DMS53 treated with DMSO at 0.1 percent for 48 hours (cell line): ENCODE measurements at regions not wholly inside any gene's neighbourhood (a gene's known extent, or its start where the extent isn't known, plus 50 kb on each side); places are given as distances from the start of the nearest gene placed in this dataset.
"Not testable (repeated sequence)": the region's sequence is repeated elsewhere in the genome, so short reads cannot be mapped to it uniquely, and the experiment has no call there.

Experiments
- DNase-seq: peaks from one replicate; lab custom pipeline; 2025; ENCODE audit not compliant: unreplicated experiment; lab: John Stamatoyannopoulos, UW

DNA sequence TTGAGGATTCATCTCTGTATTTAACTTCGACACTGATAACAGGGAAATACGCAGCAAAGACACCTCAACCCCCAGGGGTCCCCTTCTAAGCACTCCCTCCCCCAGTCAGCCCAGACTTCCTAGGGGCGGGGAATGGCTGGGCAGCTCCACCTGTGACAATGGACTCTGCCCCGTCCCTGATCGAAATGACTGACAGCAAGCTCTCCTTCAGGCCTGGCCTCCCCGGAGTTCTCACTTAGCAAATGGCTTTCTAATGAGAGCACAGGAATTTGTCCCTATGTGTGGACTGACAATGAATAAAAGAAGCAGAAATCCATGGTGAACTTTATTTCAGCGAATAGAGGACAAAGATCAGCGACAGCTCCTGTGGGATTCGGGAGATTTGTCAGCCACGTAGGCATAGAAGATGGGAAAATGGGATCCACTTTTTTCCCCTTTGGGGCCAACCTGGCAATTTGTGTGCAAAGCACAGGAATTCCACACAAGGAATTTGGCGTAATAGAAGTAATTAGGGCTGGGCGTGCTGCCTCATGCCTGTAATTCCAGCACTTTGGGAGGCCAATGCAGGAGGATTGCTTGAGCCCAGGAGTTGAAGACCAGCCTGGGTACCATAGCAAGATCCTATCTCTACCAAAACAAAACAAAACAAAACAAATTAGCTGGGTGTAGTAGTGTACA lies 63.8 kb downstream of the TNFAIP2 start:
- no peak for DNase-seq

DNA sequence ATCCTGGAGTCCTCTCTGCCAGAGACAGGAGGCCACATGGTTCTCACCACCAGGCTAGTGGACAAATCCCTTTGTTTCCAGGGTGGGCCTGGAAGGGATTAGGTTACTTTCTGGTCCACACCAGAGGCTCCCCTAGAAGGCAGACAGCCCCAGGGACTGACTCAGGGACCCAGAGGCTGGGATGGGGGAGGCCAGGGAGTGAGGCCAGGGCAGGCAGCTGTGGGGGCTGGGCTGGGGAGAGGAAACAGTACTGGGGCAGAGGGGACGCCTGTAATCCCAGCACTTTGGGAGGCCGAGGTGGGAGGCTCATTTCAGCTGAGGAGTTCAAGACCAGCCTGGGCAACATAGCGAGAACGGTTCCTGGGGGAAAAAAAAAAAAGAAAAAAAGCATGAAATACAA lies 64.7 kb downstream of the TNFAIP2 start:
- DNase-seq: no peak

DNA sequence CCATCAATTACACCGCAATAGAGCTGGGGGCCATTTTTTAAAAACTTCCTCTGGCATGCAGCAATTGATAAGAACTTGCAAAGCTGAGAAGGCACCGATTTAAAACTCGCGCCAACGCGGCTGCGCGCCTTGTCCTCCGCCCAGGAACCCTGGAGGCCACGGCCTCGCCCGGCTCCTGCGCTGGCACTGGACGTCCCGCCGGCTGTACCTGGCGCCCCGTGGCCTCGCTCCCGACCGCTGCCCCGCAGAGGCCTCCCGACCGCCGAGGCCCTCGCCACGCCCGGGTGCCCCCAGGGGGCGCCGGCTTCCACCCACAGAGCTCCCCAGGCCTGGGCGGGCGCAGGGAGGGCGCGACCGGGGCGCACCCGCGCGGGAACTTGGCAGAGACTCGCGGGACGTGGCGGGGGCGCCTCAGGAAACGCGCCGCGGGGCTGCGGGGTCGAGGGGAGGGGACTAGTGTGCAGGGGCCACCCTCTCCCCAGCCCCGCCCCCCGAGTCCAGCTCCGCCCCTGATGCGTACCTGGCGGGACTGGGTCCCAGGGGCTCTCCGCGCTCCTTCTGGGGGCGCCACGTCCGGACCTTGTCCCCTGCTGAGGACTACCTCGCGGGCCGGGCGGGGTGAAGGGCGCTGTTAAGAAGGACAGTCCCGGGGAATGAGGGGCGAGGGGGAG lies 65.7 kb downstream of the TNFAIP2 start:
- no peak for DNase-seq

DNA sequence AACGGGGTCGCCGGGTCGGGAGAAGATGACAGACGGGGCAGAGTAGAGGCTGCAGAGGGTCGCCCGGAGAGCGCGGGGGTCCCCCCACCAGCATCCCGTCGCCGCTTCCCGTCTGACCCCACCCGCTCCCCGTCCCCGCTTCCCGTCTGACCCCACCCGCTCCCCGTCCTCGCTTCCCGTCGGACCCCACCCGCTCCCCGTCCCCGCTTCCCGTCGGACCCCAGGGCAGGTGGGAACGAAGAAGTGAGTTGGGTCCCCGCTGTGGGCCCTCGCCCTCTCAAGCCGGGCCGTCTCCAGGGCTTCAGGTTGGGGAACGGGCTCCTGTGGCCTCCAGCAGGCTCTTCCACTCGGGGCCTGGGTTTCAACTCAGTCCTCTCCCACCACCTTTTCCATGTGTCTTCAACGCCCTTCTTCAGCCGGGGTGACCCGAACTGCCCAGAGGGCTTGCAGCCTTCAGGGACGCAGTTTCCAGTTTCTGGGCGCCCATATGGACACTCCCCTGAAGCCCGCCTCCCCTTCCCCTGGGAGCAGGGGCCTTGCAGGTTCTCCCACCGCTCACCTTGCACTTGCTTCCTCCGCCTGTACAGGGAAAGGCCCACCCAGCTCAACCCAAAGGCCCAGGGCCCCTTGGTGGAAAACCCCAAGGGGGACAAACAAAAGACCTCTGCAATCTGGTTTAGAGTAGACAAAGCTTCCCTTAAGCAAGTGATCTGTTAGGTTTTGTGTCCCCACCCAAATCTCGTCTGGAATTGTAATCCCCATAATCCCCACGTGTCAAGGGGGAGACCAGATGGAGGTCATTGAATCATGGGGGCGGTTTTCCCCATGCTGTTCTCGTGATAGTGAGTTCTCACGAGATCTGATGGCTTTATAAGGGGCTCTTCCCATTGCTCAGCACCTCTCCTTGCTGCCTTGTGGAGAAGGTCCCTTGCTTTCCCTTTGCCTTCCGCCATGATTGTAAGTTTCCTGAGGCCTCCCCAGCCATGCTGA lies 66.5 kb downstream of the TNFAIP2 start:
- no peak for DNase-seq

DNA sequence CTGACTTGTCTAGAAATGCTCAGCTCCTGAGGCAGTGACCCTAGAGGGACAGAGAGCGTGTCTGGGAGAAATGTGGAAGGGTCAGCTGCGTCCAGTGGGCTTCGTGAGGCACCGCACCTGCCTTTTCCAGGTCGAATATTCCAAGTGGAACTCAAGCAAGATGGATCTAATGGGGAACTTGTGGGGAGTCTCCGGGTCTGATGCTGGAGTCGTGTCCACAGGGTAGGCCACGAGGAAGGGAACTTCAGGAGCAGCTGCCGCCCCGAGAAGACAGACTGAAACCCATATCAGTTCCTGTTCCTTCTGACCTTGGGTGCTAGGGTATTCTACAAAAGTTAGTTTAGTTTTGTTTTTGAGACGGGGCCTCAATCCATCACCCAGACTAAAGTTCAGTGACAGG lies 67.5 kb downstream of the TNFAIP2 start:
- no peak for DNase-seq

DNA sequence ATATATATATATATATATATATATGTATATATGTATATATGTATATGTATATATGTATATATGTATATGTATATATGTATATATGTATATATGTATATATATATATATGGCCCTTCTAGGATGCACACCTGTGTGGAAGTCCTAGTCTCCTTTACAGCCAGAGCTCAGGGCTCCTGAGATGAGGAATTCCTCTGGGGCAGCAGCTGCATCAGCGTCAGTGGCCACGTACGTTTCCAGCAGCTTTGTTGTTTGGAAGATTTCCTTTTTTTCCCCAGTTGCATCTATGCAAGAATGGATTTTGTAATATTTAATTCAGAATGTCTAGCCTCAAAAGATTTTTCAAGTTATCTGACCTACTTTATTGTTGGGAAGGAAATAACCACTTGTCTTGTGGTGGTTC lies 68.6 kb downstream of the TNFAIP2 start:
- DNase-seq: no peak

DNA sequence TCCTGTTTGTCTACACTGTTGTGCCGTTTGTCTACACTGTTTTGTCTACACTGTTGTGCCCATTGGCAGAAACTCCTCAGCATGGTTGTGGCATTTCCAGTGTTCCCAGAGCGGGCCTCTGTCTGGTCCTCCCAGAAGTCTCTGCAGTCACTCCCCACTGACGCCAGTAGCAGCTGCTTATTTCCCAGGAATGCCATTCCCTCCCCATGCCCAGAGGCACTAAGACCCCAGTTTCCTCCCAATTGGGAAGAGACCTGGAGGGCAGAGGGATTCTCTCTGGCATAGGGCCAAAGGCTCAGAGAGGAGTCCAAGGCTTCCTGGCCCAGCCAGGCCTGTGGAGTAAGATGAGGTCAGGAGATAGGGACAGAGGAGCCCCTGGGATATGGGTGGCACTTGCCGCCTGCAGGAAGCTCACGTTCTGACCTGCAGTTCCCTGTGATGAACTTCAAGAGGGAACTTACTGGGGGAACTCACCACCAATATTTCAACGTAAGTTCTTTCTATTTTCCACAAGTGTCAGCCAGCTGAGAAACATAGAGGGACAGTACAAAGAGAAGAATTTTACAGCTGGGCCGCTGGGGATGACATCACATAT lies 69.1 kb downstream of the TNFAIP2 start:
- no peak for DNase-seq

DNA sequence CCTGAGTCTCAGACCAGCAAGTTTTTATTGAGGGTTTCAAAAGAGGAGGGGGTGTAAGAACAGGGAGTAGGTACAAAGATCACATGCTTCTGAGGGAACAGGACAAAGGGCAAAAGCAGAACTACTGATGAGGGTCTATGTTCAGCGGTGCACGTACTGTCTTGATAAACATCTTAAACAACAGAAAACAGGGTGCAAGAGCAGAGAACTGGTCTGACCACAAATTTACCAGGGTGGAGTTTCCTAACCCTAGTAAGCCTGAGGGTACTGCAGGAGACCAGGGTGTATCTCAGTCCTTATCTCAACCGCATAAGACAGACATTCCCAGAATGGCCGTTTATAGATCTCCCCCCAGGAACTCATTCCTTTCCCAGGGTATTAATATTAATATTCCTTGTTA lies 69.6 kb downstream of the TNFAIP2 start:
- DNase-seq: not testable (repeated sequence)

DNA sequence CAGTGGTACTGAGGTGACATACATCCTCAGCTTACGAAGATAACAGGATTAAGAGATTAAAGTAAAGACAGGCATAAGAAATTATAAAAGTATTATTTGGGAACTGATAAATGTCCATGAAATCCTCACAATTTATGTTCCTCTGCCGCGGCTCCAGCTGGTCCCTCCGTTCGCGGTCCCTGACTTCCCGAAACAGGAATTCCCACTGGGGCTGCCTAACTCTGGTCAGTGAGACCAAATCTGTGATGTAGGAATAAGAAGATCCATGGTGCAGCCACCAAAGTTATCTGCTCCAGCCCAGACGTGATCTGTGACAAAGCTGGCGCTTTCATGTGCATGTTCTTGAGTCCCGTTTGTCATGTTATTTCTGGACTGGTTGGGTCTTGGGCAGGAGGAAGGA lies 70.2 kb downstream of the TNFAIP2 start:
- not testable (repeated sequence) for DNase-seq

DNA sequence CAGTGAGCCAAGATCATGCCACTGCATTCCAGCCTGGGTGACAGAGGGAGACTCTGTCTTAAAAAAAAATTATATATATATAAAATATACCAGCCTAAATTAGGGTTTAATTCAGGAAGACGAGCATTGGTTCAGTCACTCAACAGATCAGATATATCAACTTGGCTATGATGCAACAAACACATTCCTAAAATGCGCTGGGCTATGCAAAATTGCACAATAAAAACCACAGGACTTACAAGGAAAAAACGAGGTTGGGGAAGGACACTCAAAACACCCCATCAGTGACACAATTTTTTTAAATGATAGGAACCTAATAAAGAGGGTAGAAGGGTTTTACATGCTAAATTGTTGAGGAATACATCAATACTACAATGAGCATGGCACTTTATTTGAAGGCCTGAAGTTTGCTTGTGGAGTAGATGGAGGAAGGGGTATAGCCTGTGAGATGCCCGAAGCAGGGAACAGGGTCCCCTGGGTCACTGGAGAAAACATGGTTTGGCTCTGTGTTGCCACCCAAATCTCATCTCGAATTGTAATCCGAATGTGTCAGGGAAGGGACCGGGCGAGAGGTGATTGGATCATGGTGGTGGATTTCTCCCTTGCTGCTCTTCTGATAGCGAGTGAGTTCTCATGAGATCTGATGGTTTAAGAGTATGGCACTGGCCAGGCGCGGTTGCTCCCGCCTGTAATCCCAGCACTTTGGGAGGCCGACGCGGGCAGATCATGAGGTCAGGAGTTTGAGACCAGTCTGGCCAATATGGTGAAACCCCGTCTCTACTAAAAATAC lies 71.2 kb downstream of the TNFAIP2 start:
- no peak for DNase-seq

DNA sequence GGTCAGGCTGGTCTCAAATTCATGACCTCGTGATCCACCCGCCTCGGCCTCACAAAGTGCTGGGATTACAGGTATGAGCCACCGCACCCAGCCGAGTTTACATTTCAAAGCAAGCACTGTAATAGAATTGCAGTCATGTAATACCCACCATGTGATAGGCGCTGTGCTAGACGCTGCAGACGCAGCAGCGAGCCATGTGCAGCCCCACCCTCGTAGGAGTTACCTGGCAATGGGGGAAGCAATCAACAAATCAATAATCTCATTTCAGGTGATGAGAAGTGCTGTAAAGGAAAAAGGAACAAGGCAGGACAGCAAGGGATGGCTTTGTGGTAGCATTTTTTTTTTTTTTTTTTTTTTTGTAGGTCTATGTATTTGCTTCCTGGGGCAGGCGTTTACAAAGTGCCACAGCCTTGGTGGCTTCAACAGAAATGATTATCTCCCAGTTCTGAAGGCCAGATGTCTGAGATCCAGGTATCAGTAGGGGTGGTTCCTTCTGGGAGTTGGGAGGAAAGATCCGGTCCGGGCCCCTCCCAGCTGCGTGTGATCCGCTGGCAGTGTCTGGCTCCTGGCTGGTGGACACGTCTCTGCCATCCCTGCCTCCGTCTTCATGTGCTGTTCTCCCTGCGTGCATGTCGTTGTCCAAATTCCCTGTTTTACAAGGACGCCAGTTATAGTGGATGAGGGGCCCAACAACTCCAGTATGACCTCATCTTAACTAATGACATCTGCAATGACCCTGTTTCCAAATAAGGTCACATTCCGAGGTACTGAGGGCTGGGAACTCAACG lies 72.8 kb downstream of the TNFAIP2 start:
- no peak for DNase-seq

DNA sequence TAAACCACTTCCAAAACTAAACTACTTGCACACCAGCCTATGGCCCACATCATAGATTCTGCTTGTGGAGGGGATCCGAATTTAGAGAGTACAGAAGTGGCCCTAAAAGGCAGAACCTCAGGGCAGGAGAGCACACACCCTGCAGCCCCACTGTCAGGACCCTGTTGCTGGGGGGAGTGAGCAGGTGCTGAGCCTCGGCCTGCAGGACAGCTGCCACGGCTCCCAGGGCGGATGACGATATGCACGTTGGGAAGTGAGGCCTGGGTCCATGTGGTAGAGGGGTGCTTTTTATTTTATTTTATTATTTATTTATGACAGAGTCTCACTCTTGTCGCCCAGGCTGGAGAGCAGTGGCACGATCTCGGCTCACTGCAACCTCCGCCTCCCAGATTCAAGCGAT lies 73.5 kb downstream of the TNFAIP2 start:
- no peak for DNase-seq

DNA sequence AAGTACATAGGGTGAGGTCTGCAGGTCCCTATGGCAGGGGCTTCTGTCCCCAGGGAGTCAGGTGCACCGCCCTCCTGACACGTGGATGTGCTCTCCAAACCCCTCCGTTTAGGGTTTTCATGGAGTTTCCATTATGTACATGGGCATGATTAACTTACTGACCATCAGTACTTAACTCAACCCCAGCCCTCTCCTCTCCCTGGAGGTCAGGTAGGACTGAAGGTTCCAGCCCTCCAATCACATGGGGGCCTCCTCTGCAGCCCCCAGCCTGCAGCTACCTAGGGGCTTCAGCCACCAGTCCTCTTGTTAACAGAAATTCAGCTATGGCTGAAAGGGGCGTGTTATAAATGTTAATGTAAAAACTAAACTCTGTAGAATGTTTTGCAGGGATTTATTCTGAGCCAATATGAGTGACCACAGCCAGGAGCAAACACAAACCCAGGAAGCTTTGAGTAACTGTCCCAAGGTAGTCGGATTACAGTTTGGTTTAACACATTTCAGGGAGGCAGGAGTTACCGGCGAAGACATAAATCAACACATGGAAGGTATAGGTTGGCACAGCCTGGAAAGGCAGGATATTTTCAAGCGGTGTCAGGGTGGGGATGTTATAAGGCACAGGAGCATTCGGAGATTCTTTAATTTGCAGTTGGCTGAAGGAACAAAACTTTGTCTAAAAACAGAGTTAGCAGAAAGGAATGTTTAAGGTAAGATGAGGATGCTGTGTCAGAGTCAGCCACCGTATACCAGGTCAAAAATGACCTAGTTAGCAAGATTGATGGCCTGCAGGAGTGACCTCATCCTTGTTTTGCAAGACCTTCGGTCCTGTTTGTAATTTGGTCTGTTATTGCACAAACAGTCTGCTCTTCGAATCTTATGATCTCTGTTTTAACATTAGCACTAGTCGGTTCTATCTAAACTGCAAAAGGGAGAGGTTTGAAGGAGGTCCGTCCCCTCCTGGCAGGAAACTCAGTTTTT lies 75.2 kb downstream of the TNFAIP2 start:
- DNase-seq: no peak

DNA sequence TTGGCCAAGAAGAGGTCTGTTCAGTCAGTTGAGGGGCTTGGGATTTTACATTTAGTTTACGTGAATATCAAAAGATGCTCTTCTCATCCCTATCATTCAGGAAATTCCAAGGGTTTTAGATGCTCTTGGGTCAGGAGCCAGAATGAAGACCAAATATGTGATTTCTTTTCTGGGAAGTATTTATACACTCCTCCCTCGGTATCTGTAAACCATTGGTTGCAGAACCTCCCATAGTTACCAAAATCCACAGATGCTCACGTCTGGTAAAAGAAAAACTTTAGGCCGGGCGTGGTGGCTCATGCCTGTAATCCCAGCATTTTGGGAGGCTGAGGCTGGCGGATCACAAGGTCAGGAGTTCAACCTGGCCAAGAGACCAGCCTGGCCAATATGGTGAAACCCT lies 75.9 kb downstream of the TNFAIP2 start:
- no peak for DNase-seq

DNA sequence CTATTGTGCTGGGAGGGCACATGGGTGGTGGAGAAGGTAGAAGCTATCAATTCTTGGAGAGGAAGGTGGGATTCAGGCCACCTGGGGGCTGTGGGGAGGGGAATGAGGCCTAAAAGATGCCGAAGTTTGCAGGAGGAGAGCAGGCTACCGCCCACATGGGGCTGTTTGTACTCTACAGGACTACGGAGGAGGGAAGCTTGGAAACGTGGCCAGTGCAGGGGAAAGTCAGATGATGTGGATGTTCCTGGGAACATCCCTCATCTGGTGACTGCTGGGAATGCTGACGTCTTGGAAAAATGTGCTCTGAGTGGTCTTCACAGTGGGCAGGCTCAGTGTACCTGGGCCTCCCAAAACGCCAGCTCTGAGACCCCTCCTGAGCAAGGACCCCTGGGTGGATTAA lies 78.5 kb downstream of the TNFAIP2 start:
- no peak for DNase-seq

DNA sequence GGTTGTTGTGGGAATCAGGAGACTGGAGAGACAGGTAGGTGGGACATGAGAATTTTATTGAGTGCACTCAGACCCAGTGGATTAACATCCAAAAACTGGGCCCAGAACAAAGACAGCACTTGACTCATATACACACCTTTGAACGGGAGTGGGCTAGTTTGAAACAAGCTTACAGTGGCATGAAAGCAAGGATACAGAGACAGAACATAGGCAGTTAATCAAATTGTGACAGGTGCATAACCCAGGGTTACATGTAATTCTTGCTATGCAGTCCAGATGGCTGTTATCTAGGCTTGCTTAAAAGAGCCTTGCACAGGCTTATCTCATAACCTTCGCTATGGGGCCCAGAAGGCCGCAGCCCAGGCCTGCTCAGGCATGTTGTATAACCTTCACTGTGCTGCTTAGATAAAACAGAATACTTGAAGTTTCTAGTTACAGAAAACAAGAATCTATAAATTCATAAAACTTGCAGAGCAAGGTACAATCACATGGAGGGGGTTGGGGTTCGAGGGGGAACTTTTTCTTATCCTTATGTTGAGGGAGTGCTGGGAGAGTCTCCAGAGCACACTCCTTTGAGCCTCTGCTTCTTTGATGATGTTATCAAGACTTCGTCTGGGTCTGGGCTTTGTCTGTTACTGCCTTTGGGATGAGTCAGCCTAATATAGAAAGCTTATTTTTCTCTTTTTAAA lies 81.7 kb downstream of the TNFAIP2 start:
- no peak for DNase-seq

DNA sequence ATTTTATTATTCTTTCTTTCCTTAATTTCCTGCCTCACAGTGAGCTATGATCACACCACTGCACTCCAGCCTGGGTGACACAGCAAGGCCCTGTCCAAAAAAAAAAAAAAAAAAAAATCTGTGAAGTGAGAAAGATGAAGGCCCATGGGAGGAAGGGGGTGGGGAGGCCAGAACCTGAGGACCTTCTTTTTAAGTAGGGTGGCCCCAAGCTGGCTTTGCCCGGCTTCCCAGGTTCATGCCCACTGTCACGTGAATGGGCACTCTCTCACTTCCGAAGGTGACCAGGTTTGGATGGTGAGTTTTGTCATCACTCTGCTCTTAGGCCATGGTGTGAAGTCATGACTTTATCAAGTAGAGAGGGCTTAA lies 82.3 kb downstream of the TNFAIP2 start:
- DNase-seq: no peak

DNA sequence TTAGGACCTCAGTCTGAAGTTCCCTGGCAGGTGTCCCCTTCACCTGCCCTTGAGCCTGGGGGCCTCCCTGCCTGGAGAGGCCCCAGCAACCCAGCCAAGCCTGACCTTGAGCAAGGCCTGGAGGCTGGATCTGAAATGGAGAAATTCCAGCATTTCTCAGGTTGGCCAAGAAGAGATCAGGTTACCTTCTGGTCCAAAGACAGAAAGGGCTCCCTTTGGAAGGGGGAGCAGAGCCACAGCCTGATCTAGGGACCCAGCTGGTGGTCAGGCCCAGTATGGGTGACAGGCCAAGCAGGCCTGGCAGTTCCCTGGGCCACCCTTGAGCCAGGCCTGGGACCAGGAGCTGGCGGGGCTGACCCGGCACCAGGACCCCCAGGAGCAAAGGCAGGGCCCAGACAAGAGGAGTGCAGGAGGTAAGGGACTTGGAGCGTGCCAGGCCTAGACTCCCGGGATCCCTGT lies 82.8 kb downstream of the TNFAIP2 start:
- DNase-seq: no peak
